ENCODE measurements at regions not wholly inside any gene's neighbourhood (a gene's known extent, or its start where the extent isn't known, plus 50 kb on each side); places are given as distances from the start of the nearest gene placed in this dataset.

GRCh38 chr15:31866248-31866647, 164.1 kb upstream of the CHRNA7 start:
- H3K4me3 ChIP-seq, result no peak overlapping the region
- H3K27ac ChIP-seq, result no peak overlapping the region
- no peak for DNase-seq
- intact Hi-C loops (cut with DNase I; ENCODE audit: low total_unique reads), result no loop called here
- no peaks in the 10 kb centered on the region for H3K36me3 ChIP-seq
- peaks cover 0 to 13% (median 7%) of the 10 kb centered on the region in 4 donors for H3K4me1 ChIP-seq
- no peaks in the 10 kb centered on the region for H3K27me3 ChIP-seq
- 82% methylated on average over 6 of the region's 6 CpGs; no CpG with 5 or more reads in 1 of the 2 donors for WGBS, 2 donors (ENCODE audit: low coverage in 1 of 2)
- H3K9me3 ChIP-seq, result no peaks in the 10 kb centered on the region
- no peak for TF ChIP-seq POLR2AphosphoS5 (IDR thresholded peaks at IDR 0.05)
- TF ChIP-seq POLR2A (IDR thresholded peaks at IDR 0.05), result no peak
- no peak for TF ChIP-seq EP300 (IDR thresholded peaks at IDR 0.05; ENCODE audit: low read depth)
- TF ChIP-seq CTCF (IDR thresholded peaks at IDR 0.05), result no peak
- in situ Hi-C loops (cut with MboI; ENCODE audit: low pct_ligation_motif_present in 1 of 4, low pct_unique_long_range_greater_than_20kb in 1 of 4, low sequenced_read_pairs in 3 of 4), result no loop called here

- in situ Hi-C loops (cut with MboI; ENCODE audit: low pct_ligation_motif_present in 1 of 4, low pct_unique_long_range_greater_than_20kb in 1 of 4, low sequenced_read_pairs in 3 of 4), result no loop called here
- WGBS, 2 donors (ENCODE audit: low coverage in 1 of 2), result 29 to 39% methylated on average over 9 to 24 of the region's 24 CpGs
- no peaks in the 10 kb centered on the region for H3K27me3 ChIP-seq
- H3K9me3 ChIP-seq, result no peaks in the 10 kb centered on the region
- peaks cover 0 to 15% (median 7%) of the 10 kb centered on the region in 4 donors for H3K4me1 ChIP-seq
- intact Hi-C loops (cut with DNase I; ENCODE audit: low total_unique reads), result no loop called here
- peak; percentile 64 for DNase-seq
- H3K27ac ChIP-seq, result no peak overlapping the region
- no peak overlapping the region for H3K4me3 ChIP-seq
- TF ChIP-seq CTCF (IDR thresholded peaks at IDR 0.05) (peak; percentile 59 to 87 (median 83)), POLR2A (IDR thresholded peaks at IDR 0.05) (no peak)
- no peaks in the 10 kb centered on the region for H3K36me3 ChIP-seq
Measured at GRCh38 chr15:31867536-31868442, 162.5 kb upstream of the CHRNA7 start.

- intact Hi-C loops (cut with DNase I; ENCODE audit: low total_unique reads) (no loop called here), in situ Hi-C loops (cut with MboI; ENCODE audit: low pct_ligation_motif_present in 1 of 4, low pct_unique_long_range_greater_than_20kb in 1 of 4, low sequenced_read_pairs in 3 of 4) (no loop called here)
- H3K4me1 ChIP-seq, result peaks cover 0 to 15% (median 7%) of the 10 kb centered on the region in 4 donors
- TF ChIP-seq POLR2A (IDR thresholded peaks at IDR 0.05) (no peak), EP300 (IDR thresholded peaks at IDR 0.05; ENCODE audit: low read depth) (no peak)
- WGBS, 2 donors (ENCODE audit: low coverage in 1 of 2), result 15 to 20% methylated on average over 3 to 6 of the region's 60 CpGs
- H3K9me3 ChIP-seq, result no peaks in the 10 kb centered on the region
- H3K36me3 ChIP-seq, result no peaks in the 10 kb centered on the region
- H3K27ac ChIP-seq, result peak overlapping the region in 2 of 4 donors; percentile 34 to 88
- peak; percentile 24 for DNase-seq
- no peaks in the 10 kb centered on the region for H3K27me3 ChIP-seq
- H3K4me3 ChIP-seq, result peak overlapping the region in 3 of 4 donors; percentile 62 to 87 (median 81)
Measured at GRCh38 chr15:31869686-31870307, 160.5 kb upstream of the CHRNA7 start.

GRCh38 chr15:31870328-31871165, 159.8 kb upstream of the CHRNA7 start, which contains the start of gene OTUD7A:
Gene OTUD7A (minus strand): TSS chr15:31870673.
- in situ Hi-C loops (cut with MboI; ENCODE audit: low pct_ligation_motif_present in 1 of 4, low pct_unique_long_range_greater_than_20kb in 1 of 4, low sequenced_read_pairs in 3 of 4) (no loop called here), intact Hi-C loops (cut with DNase I; ENCODE audit: low total_unique reads) (no loop called here)
- 0% methylated on average over 56 of the region's 122 CpGs; no CpG with 5 or more reads in 1 of the 2 donors for WGBS, 2 donors (ENCODE audit: low coverage in 1 of 2)
- H3K9me3 ChIP-seq, result no peaks in the 10 kb centered on the region
- H3K4me1 ChIP-seq, result peaks cover 0 to 15% (median 7%) of the 10 kb centered on the region in 4 donors
- no peaks in the 10 kb centered on the region for H3K36me3 ChIP-seq
- peak within 1 kb of the TSS; percentile 84 to 90 (median 88) for H3K27ac ChIP-seq
- H3K4me3 ChIP-seq, result peak within 1 kb of the TSS; percentile 53 to 87 (median 72)
- peak; percentile 86 for DNase-seq
- no peaks in the 10 kb centered on the region for H3K27me3 ChIP-seq
- TF ChIP-seq CTCF (IDR thresholded peaks at IDR 0.05) (peak in 1 of 5 experiments; percentile 30), POLR2A (IDR thresholded peaks at IDR 0.05) (peak; percentile 54), POLR2AphosphoS5 (IDR thresholded peaks at IDR 0.05) (peak; percentile 8 to 26 (median 21)), EP300 (IDR thresholded peaks at IDR 0.05; ENCODE audit: low read depth) (no peak)

Data from transverse colon (tissue), 4 donors.